Activated CD4-positive, alpha-beta memory T cell treated with anti-CD3 and anti-CD28 coated beads for 36 hours (primary cell): ENCODE measurements at regions not wholly inside any gene's neighbourhood (a gene's known extent, or its start where the extent isn't known, plus 50 kb on each side); places are given as distances from the start of the nearest gene placed in this dataset.

Experiments
- CTCF ChIA-PET: fragments of 350-600 bp; sonication (Branson Sonifier 250); formaldehyde crosslinking; loops from one replicate; lab custom pipeline; 2021; ENCODE audit warnings: antibody characterized with exemption, inconsistent platforms; lab: Charles Lee
- POLR2A ChIA-PET: fragments of 350-600 bp; sonication (Branson Sonifier 250); formaldehyde crosslinking; loops from one replicate; lab custom pipeline; 2021; ENCODE audit warnings: antibody characterized with exemption; lab: Charles Lee
- DNase-seq: peaks from one replicate; pipeline ENCODE4 v3.0.0-alpha.2; 2020
- H3K27ac Mint-ChIP-seq: one replicate; pipeline ENCODE4 v1.8.0; 2021; ENCODE audit warnings: mixed read lengths
- H3K27me3 Mint-ChIP-seq: one replicate; pipeline ENCODE4 v1.8.0; 2021; ENCODE audit warnings: mixed read lengths
- H3K36me3 Mint-ChIP-seq: one replicate; pipeline ENCODE4 v1.8.0; 2021; ENCODE audit warnings: mixed read lengths
- H3K4me1 Mint-ChIP-seq: one replicate; pipeline ENCODE4 v1.8.0; 2021; ENCODE audit warnings: low read depth, mixed read lengths
- H3K4me3 Mint-ChIP-seq: one replicate; pipeline ENCODE4 v1.8.0; 2021; ENCODE audit warnings: mild to moderate bottlenecking, mixed read lengths
- H3K9me3 Mint-ChIP-seq: one replicate; pipeline ENCODE4 v1.8.0; 2021; ENCODE audit warnings: mixed read lengths
- intact Hi-C: fragments of 100-400 bp; cut with micrococcal nuclease; formaldehyde crosslinking; loops from one replicate; pipeline ENCODE4 v1.15.1; 2023

DNA sequence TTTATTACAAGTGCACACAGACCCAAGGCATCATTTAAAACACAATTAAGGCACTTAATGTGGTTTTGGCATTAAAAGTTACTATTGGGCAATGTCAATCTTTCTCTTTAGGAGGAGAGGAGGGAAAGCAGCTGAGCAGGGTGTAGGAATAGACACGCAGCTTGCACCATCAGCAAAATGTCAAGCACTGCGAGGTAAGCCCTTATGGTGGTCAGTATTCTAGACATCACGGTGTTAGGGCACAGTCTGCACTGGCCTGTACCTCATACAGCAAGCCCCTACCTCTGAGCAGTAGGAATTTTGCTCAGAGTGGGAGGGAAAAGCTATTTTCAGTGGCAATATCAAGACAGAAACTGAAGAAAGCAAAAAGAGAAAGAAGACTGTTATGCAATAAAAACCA is 62.0 kb upstream of the ESRRG start:
- H3K9me3 Mint-ChIP-seq: no peaks in the 10 kb centered on the region

DNA sequence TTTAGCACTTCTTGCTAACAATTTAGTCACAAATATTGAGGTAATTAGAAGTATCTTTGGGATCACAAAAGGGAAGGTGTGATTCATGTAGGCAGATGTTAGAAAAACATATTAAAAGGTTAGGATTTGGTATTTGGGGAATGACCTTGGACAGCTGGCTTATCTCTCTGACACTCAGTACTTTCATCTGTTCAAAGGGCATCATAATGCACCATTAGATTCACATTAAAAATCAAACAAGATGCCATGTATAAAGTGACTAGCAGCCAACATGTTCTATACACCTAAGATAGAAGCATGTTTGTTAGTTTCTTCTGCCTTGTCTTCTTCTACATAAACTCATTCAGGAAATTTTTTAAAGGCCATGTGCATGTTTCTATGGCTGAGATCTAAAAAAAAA is 56.5 kb upstream of the ESRRG start:
- no peaks in the 10 kb centered on the region for H3K36me3 Mint-ChIP-seq
- POLR2A ChIA-PET: no interaction called here
- intact Hi-C loops: no loop called here
- H3K27me3 Mint-ChIP-seq: no peaks in the 10 kb centered on the region
- CTCF ChIA-PET: no interaction called here
- no peak overlapping the region for H3K27ac Mint-ChIP-seq
- H3K4me3 Mint-ChIP-seq: no peak overlapping the region
- DNase-seq: no peak
- H3K9me3 Mint-ChIP-seq: peaks cover 8% of the 10 kb centered on the region
- no peaks in the 10 kb centered on the region for H3K4me1 Mint-ChIP-seq

More for the DNA sequence above, 62.0 kb upstream of the ESRRG start:
- intact Hi-C loops: no loop called here
- no peak overlapping the region for H3K4me3 Mint-ChIP-seq
- H3K27me3 Mint-ChIP-seq: no peaks in the 10 kb centered on the region
- no peaks in the 10 kb centered on the region for H3K36me3 Mint-ChIP-seq
- no peaks in the 10 kb centered on the region for H3K4me1 Mint-ChIP-seq
- CTCF ChIA-PET: no interaction called here
- no peak overlapping the region for H3K27ac Mint-ChIP-seq
- POLR2A ChIA-PET: no interaction called here
- no peak for DNase-seq

DNA sequence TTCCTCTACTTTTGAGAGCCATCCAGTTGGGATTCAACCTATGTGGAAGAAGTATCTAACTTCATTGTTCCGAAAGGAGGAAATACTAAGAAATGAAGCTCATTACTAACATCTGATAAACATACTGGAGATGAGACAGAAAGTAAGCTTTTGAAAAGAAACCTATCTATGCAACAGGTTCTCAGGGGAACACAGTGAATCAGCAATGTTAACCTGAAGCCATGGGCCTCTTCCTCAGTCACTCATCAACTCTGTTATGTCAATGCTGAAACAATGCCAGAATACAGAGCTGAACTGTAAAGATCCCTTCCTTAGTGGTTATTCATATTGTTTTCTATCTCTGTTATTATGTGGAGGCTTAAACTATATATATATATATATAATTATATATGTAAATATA is 55.5 kb upstream of the ESRRG start:
- Mint-ChIP-seq H3K9me3 (peaks cover 8% of the 10 kb centered on the region), H3K4me1 (no peaks in the 10 kb centered on the region), H3K4me3 (no peak overlapping the region), H3K27me3 (no peaks in the 10 kb centered on the region), H3K36me3 (no peaks in the 10 kb centered on the region), H3K27ac (no peak overlapping the region)
- DNase-seq: no peak
- ChIA-PET CTCF (no interaction called here), POLR2A (no interaction called here)
- intact Hi-C loops: no loop called here

DNA sequence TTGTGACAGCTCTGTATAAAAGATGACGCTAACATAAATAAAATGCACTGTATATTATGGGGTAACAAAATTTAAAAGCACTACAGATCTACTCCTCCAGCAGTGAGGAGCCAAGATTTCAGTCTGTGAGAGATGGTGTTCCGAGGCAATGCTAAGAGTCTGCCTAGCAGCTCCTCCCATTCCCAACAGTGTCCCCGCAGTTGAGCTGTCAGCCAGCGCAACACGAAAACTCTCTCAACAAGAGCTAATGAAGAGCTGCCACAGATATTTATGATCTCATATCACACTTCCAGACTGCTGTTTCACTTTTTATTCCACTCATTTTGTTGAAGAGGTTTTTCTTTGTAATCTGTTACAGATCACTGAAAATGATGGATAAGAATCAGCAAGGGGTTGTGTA is 53.9 kb upstream of the ESRRG start:
- ChIA-PET CTCF (no interaction called here), POLR2A (no interaction called here)
- intact Hi-C loops: no loop called here
- no peak overlapping the region for H3K27ac Mint-ChIP-seq
- H3K9me3 Mint-ChIP-seq: peaks cover 8% of the 10 kb centered on the region
- no peaks in the 10 kb centered on the region for H3K36me3 Mint-ChIP-seq
- H3K4me1 Mint-ChIP-seq: no peaks in the 10 kb centered on the region
- H3K27me3 Mint-ChIP-seq: no peaks in the 10 kb centered on the region
- no peak for DNase-seq
- H3K4me3 Mint-ChIP-seq: no peak overlapping the region
